ENCODE measurements at regions not wholly inside any gene's neighbourhood (a gene's known extent, or its start where the extent isn't known, plus 50 kb on each side); places are given as distances from the start of the nearest gene placed in this dataset.

DNA sequence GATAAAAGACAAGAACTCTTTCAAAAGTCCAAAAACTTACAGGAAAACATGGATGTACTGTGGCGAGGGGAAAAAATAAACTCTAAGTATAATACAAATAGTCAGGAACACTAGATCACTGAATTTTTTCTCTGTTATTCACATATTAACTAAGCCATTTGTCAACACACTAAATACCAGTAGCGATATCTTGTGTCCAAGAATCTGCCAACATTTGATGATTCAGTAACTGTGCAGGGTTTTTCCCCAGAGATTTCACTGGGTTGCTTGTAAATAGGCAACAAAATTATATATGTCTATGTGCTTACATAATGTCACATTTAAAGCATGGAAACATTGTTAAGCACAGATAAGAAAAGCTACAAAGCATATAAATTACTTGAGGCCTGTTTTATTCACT lies 205.9 kb downstream of the KIF21A start:
- no peak for DNase-seq

More for the DNA sequence above, 205.9 kb downstream of the KIF21A start:
- no peak overlapping the region for H3K9ac ChIP-seq (ENCODE audit: extremely low read depth, insufficient read length, low read length)
- TF ChIP-seq, protein P1, sequence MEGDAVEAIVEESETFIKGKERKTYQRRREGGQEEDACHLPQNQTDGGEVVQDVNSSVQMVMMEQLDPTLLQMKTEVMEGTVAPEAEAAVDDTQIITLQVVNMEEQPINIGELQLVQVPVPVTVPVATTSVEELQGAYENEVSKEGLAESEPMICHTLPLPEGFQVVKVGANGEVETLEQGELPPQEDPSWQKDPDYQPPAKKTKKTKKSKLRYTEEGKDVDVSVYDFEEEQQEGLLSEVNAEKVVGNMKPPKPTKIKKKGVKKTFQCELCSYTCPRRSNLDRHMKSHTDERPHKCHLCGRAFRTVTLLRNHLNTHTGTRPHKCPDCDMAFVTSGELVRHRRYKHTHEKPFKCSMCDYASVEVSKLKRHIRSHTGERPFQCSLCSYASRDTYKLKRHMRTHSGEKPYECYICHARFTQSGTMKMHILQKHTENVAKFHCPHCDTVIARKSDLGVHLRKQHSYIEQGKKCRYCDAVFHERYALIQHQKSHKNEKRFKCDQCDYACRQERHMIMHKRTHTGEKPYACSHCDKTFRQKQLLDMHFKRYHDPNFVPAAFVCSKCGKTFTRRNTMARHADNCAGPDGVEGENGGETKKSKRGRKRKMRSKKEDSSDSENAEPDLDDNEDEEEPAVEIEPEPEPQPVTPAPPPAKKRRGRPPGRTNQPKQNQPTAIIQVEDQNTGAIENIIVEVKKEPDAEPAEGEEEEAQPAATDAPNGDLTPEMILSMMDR (conservative IDR thresholded peaks at IDR 0.05), result no peak
- no CpG with 5 or more reads among the region's 2 CpGs for WGBS (ENCODE audit: extremely low coverage, insufficient read length, low lambda C conversion rate)
- H3K4me1 ChIP-seq (ENCODE audit: insufficient read depth, low read length), result no peaks in the 10 kb centered on the region; the same call in 1 of the 2 replicates
- peaks cover 6 to 9% of the 10 kb centered on the region in 2 experiments for H3K4me1 Mint-ChIP-seq
- no peak overlapping the region for H4K5ac ChIP-seq (ENCODE audit: insufficient read length, low read depth, low read length)
- no peak overlapping the region for H3K23ac ChIP-seq (ENCODE audit: insufficient read length, low read depth, low read length)
- H3K9me3 Mint-ChIP-seq, result no peaks in the 10 kb centered on the region
- H2BK5ac ChIP-seq (ENCODE audit: insufficient read length, low read length), result no peak overlapping the region
- H3K36me3 Mint-ChIP-seq (ENCODE audit: insufficient read depth in 1 of 3, low read depth in 3 of 3), result no peaks in the 10 kb centered on the region; a peak in 1 of 7 replicates
- no peaks in the 10 kb centered on the region for H3K79me1 ChIP-seq (ENCODE audit: insufficient read depth, low read depth, low read length, poor library complexity, severe bottlenecking)
- H3K9me3 ChIP-seq (ENCODE audit: control insufficient read depth, low read depth, low read length), result no peaks in the 10 kb centered on the region
- H3K27me3 ChIP-seq (ENCODE audit: insufficient read depth, low read length), result no peaks in the 10 kb centered on the region
- no peak overlapping the region for H2AK5ac ChIP-seq (ENCODE audit: insufficient read length, low read length)
- no peak overlapping the region for H4K91ac ChIP-seq (ENCODE audit: insufficient read length, low read depth, low read length)
- no peak overlapping the region for H2AFZ ChIP-seq (ENCODE audit: low read length)
- H3K27ac ChIP-seq (ENCODE audit: insufficient read length, low read depth, low read length), result no peak overlapping the region
- no peaks in the 10 kb centered on the region for H3K79me2 ChIP-seq (ENCODE audit: insufficient read depth, low read length)
- no peak overlapping the region for H3K56ac ChIP-seq (ENCODE audit: insufficient read length, low read depth, low read length)
- H3K4ac ChIP-seq (ENCODE audit: low read depth, low read length), result no peak overlapping the region
- no peak overlapping the region for H3K18ac ChIP-seq (ENCODE audit: insufficient read length, low read depth, low read length)
- H3K27me3 Mint-ChIP-seq (ENCODE audit: low read depth), result no peaks in the 10 kb centered on the region
- no peak overlapping the region for H2BK12ac ChIP-seq (ENCODE audit: insufficient read length, low read depth, low read length)
- H4K20me1 ChIP-seq (ENCODE audit: control insufficient read depth, insufficient read depth, insufficient read length), result no peaks in the 10 kb centered on the region
- no peak overlapping the region for H3T11ph ChIP-seq (ENCODE audit: low read length)
- H2BK20ac ChIP-seq (ENCODE audit: low read depth, low read length, poor library complexity, severe bottlenecking), result no peak overlapping the region
- no peak overlapping the region for H4K8ac ChIP-seq (replicated peaks; ENCODE audit: insufficient read length, low read depth, low read length)
- H3K4me3 Mint-ChIP-seq, result no peak overlapping the region
- no peak overlapping the region for H2BK15ac ChIP-seq (ENCODE audit: low read depth, low read length)
- no peak overlapping the region for H3K4me2 ChIP-seq (ENCODE audit: insufficient read depth, insufficient read length, low read length)
- H3K23me2 ChIP-seq (ENCODE audit: insufficient read length, low read depth, low read length, poor library complexity, severe bottlenecking), result no peaks in the 10 kb centered on the region
- no peak overlapping the region for H2BK120ac ChIP-seq (ENCODE audit: low read depth, low read length, poor library complexity, severe bottlenecking)
- H3K27ac Mint-ChIP-seq, result no peak overlapping the region
- H3K14ac ChIP-seq (ENCODE audit: insufficient read depth, low read length), result no peak overlapping the region

Data from H9 (cell line).